NCI-H446 (cell line): ENCODE measurements at regions not wholly inside any gene's neighbourhood (a gene's known extent, or its start where the extent isn't known, plus 50 kb on each side); places are given as distances from the start of the nearest gene placed in this dataset.
"Not testable (repeated sequence)": the region's sequence is repeated elsewhere in the genome, so short reads cannot be mapped to it uniquely, and the experiment has no call there.

Source experiments
- DNase-seq, 2 experiments: peaks; one replicate each; lab custom pipeline; 2025; lab: John Stamatoyannopoulos, UW

GRCh38 chr3:18124501-18124900 is 300.6 kb downstream of the SATB1 start:
- no peak for DNase-seq

GRCh38 chr3:18122264-18122663 is 302.9 kb downstream of the SATB1 start:
- DNase-seq: no peak

- DNase-seq: no peak
These were observed 304.1 kb downstream of the SATB1 start for GRCh38 chr3:18121020-18121419.

- DNase-seq: no peak
These were observed 305.3 kb downstream of the SATB1 start for GRCh38 chr3:18119866-18120265.

- no peak for DNase-seq
These were observed 310.2 kb downstream of the SATB1 start for GRCh38 chr3:18114894-18115293.

- no peak for DNase-seq
These were observed 311.7 kb downstream of the SATB1 start for GRCh38 chr3:18113417-18113816.

GRCh38 chr3:18112674-18113375 is 312.3 kb downstream of the SATB1 start:
- DNase-seq: no peak

GRCh38 chr3:18111796-18112232 is 313.3 kb downstream of the SATB1 start:
- no peak for DNase-seq

GRCh38 chr3:18103591-18103990 is 321.5 kb downstream of the SATB1 start:
- DNase-seq: no peak

- DNase-seq: no peak
These were observed 325.0 kb downstream of the SATB1 start for GRCh38 chr3:18100121-18100520.

GRCh38 chr3:18099611-18100010 is 325.5 kb downstream of the SATB1 start:
- DNase-seq: no peak

GRCh38 chr3:18098960-18099587 is 326.1 kb downstream of the SATB1 start:
- DNase-seq: no peak

GRCh38 chr3:18097989-18098388 is 327.1 kb downstream of the SATB1 start:
- DNase-seq: no peak

- DNase-seq: no peak
These were observed 327.7 kb downstream of the SATB1 start for GRCh38 chr3:18097473-18097872.

GRCh38 chr3:18092726-18093125 is 332.4 kb downstream of the SATB1 start:
- DNase-seq: no peak

GRCh38 chr3:18090377-18090776 is 334.8 kb downstream of the SATB1 start:
- no peak for DNase-seq

- DNase-seq: no peak
These were observed 337.2 kb downstream of the SATB1 start for GRCh38 chr3:18087988-18088387.

GRCh38 chr3:18086760-18087159 is 338.4 kb downstream of the SATB1 start:
- no peak for DNase-seq

- no peak for DNase-seq
These were observed 339.1 kb downstream of the SATB1 start for GRCh38 chr3:18086078-18086477.

GRCh38 chr3:18085429-18085828 is 339.7 kb downstream of the SATB1 start:
- DNase-seq: no peak

- not testable (repeated sequence) for DNase-seq
These were observed 340.8 kb upstream of the TBC1D5 start for GRCh38 chr3:18083273-18083590.

GRCh38 chr3:18082551-18083272 is 340.3 kb upstream of the TBC1D5 start:
- DNase-seq: no peak

- DNase-seq: no peak
These were observed 337.8 kb upstream of the TBC1D5 start for GRCh38 chr3:18080198-18080689.
